ENCODE measurements at regions not wholly inside any gene's neighbourhood (a gene's known extent, or its start where the extent isn't known, plus 50 kb on each side); places are given as distances from the start of the nearest gene placed in this dataset.

GRCh38 chr10:133032231-133032630 lies 55.5 kb upstream of the ADGRA1 start:
- TF ChIP-seq CTCF (IDR thresholded peaks at IDR 0.05; ENCODE audit: insufficient read depth, low read depth, low read length) (no peak), EZH2 (IDR thresholded peaks at IDR 0.05; ENCODE audit: insufficient read depth, low read length) (no peak)

All from astrocyte (in vitro differentiated cells and primary cell).